Activated T-helper 2 cell treated with anti-CD3 and anti-CD28 coated beads, Interferon-gamma antibody, Interleukin-2, Interleukin-4, amounts not matched to agents 10 μg/mL and 5 μg/mL and 100 μg/mL, durations not matched to agents 14 hours and 24 hours and 36 hours (primary cell): ENCODE measurements at regions not wholly inside any gene's neighbourhood (a gene's known extent, or its start where the extent isn't known, plus 50 kb on each side); places are given as distances from the start of the nearest gene placed in this dataset.

Source experiments
- DNase-seq: peaks from one replicate; pipeline ENCODE4 v3.0.0; 2021; ENCODE audit warnings: low spot score
- H3K27ac Mint-ChIP-seq: one replicate; pipeline ENCODE4 v1.8.0; 2021; ENCODE audit warnings: mixed read lengths
- H3K27me3 Mint-ChIP-seq: one replicate; pipeline ENCODE4 v1.8.0; 2021; ENCODE audit warnings: low read depth, mixed read lengths
- H3K36me3 Mint-ChIP-seq: one replicate; pipeline ENCODE4 v1.8.0; 2021; ENCODE audit warnings: low read depth, mixed read lengths
- H3K4me1 Mint-ChIP-seq: one replicate; pipeline ENCODE4 v1.8.0; 2021; ENCODE audit warnings: low read depth, mixed read lengths
- H3K4me3 Mint-ChIP-seq: one replicate; pipeline ENCODE4 v1.8.0; 2021; ENCODE audit warnings: low read depth, mild to moderate bottlenecking, moderate library complexity, mixed read lengths
- H3K9me3 Mint-ChIP-seq: one replicate; pipeline ENCODE4 v1.8.0; 2021; ENCODE audit warnings: mixed read lengths
- intact Hi-C: fragments of 100-400 bp; cut with micrococcal nuclease; formaldehyde crosslinking; loops from one replicate; pipeline ENCODE4 v1.15.1; 2023

DNA sequence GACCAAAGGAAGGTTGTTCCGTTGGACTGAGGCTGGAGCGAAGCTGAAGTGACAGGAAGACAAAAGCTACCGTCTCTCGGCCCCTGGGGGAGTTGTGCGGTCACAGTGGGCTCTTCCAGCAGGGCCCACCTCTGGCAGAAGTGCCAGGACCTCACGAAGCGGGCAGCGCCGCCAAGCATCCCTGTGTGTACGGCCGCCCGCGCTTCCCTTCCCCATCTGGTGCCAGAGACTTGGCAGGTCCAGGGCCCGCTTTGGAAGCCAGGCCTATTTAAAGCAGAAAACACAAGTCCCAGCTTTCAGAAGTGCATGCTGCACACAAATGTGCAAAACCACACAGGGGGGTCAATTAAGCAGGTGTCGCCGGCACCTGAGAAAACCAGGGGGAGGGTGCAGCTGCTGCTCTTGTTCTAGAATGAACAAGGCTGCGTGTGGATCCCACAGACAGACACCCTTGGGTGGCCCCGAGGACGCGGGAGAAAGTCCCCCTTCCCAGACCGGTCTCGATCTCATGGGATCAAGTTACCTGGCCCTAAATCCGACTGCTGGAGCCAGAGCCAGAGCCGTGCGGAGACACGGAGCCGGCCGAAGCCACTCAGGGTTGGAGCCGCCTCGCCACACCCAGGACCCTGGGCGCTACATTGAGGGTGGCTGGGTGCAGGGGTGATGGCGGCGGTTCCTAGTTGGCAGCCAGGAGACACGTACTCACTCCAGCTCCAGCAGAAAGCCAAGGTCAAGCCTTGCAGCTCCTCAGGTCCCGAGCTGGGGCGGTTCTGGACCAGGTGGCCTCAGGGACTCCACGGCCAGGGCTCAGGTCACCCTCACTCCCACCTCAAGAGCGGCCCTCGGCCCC lies 51.8 kb upstream of the PPP2R2D start:
- Mint-ChIP-seq H3K27ac (no peak overlapping the region), H3K4me1 (no peaks in the 10 kb centered on the region), H3K36me3 (peaks cover 3% of the 10 kb centered on the region), H3K4me3 (no peak overlapping the region), H3K9me3 (peaks cover 8% of the 10 kb centered on the region), H3K27me3 (no peaks in the 10 kb centered on the region)
- no peak for DNase-seq
- intact Hi-C loops, result no loop called here

DNA sequence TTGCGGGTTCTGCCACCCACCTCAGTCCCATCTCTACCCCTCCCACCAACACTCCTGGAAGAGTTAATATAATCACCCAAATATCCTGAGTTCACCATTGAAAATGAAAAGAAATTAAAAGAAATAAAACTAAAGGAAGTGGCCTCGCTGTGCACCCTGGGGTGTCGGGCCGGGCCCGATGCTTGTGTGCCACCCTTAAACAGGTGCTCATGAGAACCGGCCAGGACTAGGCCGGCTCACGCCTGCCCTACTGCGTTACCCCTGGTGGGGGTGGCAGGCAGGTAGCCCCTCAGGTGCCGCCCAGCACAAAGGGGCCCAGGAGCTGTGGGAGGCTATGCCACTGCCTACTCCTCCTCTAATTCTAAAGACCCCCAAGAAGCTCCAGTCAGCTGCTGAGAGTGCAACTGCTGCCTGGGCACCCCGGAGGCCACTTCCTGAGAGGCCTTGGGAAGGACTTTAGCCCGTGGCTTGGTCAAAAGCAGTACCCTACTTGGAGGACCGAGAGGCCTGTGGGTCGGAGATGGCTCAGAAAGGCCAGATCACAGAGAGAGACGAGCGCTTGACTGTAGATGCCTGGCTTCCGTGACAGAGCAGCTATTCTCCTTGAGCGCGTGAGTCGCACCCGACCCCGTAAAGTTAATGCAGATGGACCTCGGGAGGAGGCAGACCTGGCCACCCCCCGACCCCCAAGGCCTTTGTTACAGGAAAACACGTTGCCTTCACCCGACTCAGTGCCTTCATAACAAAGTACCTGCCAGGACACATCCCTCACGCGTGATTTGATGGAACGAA lies 51.0 kb upstream of the PPP2R2D start:
- Mint-ChIP-seq H3K36me3 (peaks cover 3% of the 10 kb centered on the region), H3K27me3 (no peaks in the 10 kb centered on the region), H3K4me3 (no peak overlapping the region), H3K9me3 (peaks cover 8% of the 10 kb centered on the region), H3K27ac (no peak overlapping the region), H3K4me1 (no peaks in the 10 kb centered on the region)
- no peak for DNase-seq
- intact Hi-C loops, result no loop called here

DNA sequence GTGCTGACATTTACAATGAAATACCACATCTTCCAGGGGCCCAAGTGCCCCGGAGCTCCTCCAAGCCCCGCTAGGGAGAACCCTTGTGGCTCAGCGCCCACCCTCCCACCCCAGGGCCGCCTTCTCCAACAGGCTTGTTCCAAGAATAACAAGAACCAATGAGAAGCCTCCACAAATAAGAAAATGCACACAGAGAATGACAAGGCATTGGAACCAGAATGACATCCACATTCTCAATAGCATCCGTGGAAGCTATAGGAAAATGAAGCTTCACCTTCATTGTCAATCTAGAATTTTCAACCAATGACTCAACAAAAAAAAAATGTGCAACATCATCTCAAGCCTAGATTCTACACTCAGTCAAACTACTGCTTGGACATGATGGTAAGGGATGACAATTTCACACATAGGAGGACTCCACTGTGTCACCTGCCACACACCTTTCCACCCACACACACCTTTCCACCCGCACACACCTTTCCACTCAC lies 50.4 kb upstream of the PPP2R2D start:
- Mint-ChIP-seq H3K36me3 (peaks cover 3% of the 10 kb centered on the region), H3K4me1 (no peaks in the 10 kb centered on the region), H3K4me3 (no peak overlapping the region), H3K9me3 (peaks cover 8% of the 10 kb centered on the region), H3K27ac (no peak overlapping the region), H3K27me3 (no peaks in the 10 kb centered on the region)
- intact Hi-C loops, result no loop called here
- DNase-seq, result no peak
